Neural progenitor cell (in vitro differentiated cells): ENCODE measurements at regions not wholly inside any gene's neighbourhood (a gene's known extent, or its start where the extent isn't known, plus 50 kb on each side); places are given as distances from the start of the nearest gene placed in this dataset.

Source experiments
- CTCF ChIP-seq: fragments of 200-600 bp; sonication (generic); IDR thresholded peaks from 2 replicates; pipeline ENCODE4 v1.5.1; 2017; ENCODE audit warnings: antibody characterized with exemption, mild to moderate bottlenecking
- EZH2phosphoT487 ChIP-seq: fragments of 200-600 bp; sonication (generic); IDR thresholded peaks from 2 replicates; pipeline ENCODE4 v1.6.1; 2017; ENCODE audit warnings: antibody characterized with exemption

GRCh38 chr2:125855204-125855603 is 800.8 kb upstream of the GYPC start:
- TF ChIP-seq CTCF (no peak), EZH2phosphoT487 (no peak)
